ENCODE measurements at regions not wholly inside any gene's neighbourhood (a gene's known extent, or its start where the extent isn't known, plus 50 kb on each side); places are given as distances from the start of the nearest gene placed in this dataset.

DNA sequence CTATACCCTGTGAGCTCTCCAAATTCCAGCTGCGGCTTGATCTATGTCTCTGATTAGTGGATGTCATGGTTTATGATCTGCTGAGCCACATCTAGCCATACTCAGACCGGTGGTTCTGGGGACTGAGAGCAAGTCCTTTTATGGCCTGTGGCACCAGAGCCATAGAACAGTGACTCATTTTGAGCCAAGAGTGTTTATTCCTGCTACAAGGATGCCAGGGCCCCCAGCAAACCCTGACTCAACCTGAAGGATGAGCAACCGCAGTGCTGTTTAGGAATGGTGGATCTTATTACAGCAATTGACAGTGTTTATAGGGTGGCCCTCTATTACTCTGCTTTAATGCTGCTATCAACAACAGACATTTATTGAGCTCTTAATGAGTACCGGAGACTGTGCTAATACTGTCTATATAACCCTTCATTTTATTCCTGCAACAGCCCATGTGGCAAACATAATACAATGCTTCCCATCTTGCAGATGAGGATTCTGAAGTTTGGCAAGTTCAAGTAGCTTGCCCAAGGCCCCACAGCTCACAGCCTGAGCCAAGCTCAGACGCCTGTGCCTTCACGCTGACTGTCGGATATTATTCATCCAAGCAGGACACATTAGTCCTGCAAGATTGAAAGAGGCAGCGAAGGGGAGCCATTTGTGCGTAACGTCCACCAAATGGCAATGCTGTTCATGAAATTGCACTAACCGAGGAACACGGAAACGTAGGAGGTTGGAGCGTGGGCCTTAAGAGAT is 273.6 kb upstream of the PWP1 start:
- no peak for DNase-seq

DNA sequence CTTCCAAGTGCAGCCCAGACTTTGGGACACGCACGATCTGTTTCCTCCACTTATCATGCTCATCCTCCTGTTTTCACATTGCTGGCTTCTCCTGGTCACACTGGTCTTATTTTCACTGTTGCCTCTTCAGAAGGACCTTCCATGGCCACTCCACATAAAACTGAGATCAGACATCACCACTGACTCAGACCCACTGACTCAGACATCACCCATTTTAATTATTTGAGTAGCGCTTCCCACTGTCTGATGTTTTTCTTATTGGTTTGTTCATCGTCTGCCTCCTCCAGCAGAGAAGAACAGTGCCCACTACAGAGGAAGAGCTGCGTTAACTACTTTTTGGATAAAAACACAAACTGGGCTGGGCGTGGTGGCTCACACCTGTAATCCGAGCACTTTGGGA is 270.5 kb upstream of the PWP1 start:
- no peak for DNase-seq

DNA sequence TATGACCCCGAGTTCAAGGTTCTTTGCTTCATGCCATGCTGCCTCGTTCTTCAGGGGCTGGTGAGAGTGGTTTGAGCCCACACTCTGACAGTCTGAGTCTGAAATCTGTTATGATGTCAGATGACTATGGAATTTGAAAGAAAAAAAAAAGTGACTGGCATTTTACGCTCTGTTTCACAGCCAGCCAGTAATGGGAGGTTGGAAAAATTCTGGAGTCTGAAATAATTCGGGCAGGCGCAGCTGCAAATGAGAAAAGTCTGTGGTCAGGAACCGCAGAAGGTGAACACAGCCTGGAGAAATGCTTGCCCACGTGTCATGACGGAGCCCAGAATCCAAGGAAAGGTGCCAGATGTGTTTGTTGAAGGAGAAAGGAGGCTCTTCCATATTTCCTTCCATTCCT is 269.8 kb upstream of the PWP1 start:
- DNase-seq: no peak

DNA sequence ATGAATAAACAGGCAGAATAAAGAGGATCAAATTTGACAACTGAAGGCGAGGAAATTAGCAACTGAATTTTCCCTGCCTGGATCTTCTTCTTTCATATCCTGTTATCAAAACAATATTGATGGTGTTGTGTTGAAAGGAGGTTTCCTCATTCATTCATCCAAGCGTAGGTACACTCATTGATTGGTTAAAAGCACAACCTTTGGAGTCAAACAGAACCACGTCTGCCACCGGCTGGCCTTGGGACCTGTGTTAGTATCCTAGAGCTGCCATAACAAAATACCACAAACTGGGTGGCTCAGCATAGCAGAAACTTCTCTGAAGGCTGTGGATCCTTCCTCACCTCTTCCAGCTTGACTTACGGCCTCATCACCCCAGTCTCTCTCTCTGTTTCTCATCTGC is 268.6 kb upstream of the PWP1 start:
- DNase-seq: no peak

DNA sequence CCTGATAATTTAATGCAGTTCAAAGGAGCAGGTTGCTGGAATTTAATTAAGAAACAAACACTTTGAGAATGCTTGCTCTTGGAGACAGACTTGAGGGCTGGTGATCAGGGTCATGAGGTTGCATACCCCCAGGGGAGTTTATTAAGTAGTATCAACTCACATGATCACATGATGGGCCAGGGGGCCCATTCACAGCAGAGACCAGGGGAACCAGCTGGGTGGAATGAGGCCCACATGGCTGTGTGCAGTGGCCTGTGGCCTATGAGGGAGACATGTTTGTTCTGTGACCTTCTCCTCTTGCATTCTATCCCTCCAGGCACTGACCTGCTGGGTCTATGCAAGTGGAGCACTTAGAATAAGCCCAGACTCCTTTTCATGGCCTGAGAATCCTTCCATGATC is 266.6 kb upstream of the PWP1 start:
- peak; percentile 70 for DNase-seq

DNA sequence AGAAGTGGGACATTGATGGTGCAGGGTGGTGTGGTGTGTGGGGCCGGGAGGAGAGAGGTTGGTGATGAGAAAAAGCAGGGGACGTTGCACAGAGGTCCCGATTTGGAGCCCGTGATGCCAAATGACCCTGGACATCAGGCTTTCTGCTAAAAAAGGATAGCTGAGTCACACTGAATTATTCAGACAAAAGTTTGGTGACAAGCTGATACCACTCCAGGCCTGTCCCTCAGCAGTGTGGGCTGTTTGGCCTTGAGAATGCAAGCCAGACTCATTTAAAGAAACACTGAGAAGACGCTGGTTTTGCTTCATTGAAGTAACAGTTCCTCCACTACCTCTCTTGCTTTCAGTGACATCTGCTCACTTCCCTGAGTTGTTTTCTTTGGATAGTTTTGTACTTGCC is 262.1 kb upstream of the PWP1 start:
- no peak for DNase-seq

DNA sequence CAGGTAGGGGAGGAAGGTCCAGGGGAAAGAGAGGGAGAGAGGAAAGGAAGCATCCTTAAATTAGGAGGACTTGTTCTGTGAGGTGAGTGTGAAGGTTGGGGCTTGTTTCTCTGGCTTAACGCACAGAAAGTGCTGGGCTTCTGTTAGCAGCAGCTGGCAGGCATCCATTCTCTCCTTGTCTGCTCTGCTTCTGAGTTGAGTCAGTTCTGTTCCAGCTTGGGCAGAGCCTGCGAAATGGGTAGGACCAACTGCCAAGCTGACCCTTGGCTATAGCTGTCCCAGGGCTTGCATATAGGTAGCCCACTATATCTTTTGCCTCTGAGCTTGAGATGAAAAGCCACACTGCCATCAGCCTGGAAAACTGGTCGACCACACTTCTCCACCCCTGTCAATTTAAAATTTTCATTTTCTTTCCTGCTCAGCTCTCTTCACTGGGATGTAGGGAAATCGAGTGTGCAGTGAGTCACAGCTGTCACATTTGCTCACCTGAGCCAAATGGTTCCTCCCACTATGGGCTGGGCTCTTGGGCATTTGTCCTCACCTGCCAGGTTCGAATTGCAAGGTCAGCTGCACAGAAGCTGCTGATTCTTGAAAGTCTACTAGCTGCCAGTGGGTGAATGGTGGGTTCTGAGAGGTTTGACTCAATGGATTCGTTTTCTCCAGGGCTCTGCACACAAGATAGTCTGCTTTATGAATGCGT is 256.4 kb upstream of the PWP1 start:
- DNase-seq: peak; percentile 51

DNA sequence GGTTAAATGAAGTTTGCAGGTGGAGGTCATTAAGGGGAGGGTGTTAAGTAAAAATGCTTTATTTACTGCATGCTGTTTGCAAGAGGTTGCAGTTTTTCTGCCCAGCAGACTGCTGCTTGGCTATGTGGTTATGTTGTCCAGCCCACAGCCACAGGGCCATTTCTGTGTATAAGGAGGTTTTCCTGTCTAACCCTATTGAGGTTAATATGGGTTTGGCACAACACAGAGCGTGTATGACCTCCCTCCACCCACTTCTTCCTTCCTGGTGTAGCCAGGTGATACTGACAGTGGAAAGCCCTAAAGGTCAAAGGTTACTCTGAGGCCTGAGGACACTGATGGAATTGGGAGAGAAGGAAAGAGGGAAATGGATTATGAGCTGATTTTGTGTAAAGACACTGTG is 253.7 kb upstream of the PWP1 start:
- no peak for DNase-seq

DNA sequence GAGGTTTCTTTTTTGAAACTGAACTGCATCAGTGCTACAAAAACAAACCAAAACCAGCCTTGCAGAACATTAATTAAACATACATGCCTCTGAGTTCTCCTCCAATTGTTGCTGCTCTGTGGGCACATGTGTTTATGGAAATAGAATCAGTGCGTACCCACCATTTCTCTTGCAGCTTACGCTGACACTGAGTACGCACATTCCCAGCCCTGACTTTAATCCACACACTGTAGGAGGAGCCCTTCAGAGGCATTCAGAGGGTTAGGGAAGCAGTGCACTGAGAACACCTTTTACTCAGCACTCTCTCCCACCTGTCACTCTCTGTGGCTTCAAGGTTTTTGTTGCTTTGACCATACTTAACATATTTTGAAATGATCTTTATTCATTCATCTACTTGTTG is 250.5 kb upstream of the PWP1 start:
- DNase-seq: no peak

DNA sequence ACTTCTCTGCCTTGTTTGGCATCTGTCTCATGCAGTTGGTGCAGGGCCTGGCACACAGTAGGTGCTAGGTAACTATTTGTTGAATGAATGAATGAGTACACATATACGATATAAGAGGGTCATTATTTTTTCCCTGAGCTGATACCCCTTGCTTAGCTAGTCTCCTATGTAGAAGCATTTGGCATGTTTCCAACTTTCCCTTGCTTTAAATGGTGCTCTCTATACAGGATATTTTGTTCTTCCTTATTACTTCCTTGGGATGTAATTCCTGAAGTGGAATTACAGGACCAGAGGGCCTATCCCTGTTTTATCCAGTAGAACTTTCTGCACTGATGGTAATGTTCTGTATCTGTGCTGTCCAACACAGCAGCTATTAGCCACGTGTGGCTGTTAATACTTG is 250.1 kb upstream of the PWP1 start:
- no peak for DNase-seq

DNA sequence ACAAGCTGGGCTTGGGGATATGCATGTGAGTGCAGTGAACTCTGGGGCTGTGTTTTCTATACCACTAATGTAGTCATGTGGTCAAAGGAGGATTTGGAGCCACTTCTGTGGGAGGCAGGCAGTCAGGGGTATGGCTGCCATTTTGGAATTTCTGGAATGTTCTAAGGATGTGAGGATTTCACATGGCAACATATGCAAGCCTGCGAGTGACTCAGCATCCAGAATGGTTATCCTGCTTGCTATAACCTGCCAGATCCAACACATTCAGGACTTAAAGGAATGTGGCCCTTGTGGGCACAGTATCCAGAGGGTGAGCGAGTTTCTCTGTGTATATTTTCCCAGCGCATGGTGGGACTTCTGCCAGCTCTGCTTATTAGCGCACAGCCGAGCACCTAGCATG is 249.2 kb upstream of the PWP1 start:
- DNase-seq: no peak

DNA sequence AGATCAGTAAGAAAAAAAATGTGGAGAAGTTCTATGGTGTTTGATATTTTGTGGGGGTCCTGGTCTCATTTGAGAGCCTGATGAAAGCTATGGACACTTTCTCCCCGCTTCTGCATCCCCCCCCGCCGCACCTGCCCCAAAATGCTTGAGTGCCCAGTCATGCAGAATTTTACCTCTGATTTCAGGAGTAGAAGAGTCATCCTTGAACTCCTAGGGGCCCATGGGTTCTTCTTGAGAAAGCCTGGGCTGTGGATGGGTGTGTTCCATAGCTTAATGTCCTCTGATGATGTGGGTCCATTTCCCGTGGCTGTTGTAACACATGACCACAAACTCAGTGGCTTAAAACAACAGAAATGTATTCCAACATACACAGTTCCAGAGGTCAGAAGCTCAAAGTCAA is 248.8 kb upstream of the PWP1 start:
- DNase-seq: no peak

DNA sequence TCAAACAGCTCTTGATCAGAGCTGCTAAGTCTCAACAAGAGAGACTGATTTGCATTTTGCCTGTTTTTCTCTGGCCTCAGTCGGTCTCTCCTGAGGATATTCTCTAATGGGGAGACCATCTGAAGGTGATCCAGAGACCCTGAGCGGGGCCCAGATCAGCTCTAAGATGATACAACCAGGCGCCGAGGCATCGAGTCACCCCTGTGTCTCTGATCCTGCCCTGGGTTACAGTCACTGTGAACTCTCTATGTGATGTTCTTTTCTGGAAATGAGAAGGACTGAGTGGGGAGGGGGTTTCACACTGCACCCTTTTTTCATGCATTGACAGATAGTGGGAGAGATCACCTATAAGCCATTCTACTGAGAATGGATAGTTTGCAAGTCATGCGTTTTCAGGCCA is 247.6 kb upstream of the PWP1 start:
- DNase-seq: no peak

DNA sequence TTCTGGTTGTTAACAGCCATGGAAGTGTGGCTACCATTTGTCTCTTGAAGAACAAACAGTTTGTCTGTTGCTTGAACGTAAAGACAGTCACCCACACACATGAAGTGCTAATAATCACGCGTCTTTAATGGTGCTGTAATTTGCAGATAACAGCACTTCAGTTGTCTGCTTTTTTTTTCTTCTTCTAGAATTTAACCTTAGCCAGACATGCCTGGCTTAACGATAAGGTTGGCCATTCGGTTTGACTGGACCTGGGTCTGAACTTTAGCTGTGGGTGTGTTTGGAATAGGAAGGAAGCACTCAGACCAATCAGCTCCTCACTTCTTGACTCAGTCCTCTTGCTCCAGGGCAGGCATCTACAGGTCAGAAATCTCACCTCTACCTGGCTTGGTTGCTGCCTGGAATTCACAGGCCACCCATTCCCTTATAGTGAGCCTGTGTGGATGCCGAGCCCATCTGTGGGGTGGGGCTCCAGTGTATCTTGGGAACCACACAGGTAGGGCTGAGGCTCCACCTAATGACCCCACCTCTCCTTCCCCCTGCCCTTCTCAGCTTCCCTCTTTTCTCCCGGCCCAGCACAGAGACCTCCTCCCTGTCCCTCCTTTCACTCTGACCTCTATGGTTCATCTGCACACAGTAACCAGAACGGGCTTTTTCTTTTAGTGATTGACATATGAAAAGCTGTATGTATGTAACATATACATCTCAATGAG is 246.4 kb upstream of the PWP1 start:
- no peak for DNase-seq

DNA sequence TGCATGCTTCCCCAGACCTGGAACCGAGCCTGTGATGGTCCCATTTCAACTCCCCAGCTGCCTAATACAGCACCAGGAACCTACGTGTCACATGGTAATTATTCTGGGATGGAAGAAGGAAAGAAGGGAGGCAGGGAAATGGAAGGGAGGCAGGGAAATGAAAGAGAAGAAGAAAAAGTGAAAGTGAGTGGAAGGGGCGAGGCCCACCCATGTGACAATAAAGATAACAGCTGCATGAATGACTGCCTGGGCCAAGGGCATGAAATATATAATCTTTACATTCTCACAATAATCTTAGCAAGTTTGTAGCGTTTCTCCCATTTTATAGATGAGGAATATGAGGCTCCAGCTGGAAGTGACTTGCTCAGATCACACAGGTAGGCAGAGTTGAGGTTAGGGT is 245.0 kb upstream of the PWP1 start:
- DNase-seq: no peak

DNA sequence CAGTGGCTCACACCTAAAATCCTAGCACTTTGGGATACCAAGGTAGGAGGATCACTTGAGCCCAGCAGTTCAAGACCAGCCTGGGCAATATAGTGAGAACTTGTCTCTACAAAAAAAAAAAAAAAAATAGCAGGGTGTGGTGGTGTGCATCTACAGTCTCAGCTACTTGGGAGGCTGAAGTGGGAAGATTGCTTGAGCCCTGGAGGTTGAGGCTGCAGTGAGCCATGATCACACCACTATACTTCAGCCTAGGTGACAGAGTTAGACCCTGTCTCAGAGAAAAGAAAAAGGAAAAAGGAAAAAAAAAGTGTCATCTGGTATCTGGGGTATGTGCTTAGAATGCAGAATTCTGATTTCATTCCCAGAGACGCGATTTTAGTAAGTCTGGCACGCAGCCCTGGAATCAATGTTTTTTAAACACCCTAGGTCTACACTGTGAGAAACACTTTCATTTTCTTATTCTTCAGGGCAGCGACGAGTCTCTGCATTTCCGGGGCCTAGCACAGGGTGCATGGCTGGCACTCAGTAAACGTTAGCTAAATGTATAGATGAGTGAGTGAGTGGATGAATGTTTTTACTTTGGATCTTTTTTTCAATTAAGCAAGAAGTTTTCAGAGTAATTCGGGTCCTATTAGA is 243.8 kb upstream of the PWP1 start:
- DNase-seq: no peak

DNA sequence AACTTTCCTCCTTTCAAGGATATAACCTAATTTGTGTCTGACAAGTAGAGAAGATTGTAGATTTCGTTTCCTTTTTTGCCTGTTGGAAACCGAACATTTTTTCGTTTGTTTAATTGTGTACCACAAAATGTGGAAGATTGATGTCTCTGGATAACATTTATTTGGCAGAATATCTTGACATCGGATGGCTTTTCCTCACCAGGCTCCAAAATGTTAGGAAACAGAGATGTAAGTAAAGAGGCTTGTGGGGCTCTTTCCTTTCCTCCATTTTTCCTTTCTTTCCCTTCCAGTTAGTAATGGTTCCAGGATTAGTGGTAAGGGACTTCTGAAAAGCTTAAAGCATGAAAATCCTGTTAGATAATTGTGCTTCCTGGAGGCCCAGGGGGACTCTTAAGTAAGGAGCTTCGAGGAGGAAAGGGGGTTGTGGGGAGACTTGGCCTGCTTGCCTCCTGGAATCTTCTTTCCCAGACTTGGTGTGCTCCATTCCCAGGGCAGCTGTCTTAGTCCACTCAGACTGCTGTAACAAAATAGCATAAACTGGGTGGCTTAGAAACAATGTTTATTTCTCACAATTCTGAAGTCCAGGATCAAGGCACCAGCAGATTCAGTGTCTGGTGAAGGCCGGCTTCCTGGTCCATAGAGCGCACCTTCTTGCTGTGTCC is 243.1 kb upstream of the PWP1 start:
- DNase-seq: no peak

DNA sequence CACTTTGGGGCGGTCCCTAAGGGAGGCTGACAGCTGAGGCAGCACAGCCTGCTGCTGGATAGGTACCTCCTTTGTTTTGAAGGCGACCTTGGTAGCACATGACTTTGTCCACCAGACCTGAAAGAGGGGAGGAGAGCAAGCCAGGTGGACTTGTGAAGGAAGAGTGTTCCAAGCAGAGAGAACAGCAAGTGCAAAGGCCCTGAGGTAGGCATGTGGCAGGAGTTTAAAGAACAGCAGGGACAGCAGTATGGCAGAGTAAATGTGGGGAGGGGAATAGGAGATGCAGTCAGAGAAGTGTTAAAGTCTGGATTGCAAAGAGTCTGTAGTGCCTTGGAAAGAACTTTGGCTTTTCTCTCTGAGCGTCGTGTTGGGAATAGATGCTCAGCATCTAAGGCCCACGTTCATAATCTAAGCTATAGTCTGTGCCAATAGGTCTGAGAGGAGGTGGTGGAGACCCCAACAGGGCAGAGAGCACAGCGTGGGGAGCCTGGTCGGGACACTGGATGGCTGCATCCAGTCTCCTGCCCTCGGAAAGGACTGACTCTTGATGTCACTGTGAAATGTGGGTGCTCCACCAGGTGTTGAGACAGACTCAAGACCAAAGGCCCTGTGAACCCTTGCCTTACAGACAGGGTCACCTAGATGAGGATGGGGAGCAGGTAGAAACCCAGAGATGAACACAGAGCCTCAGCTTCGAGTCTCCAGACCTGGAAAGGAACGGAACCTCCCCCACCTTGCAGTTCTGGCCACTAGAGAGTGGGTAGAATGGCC is 242.1 kb upstream of the PWP1 start:
- no peak for DNase-seq

DNA sequence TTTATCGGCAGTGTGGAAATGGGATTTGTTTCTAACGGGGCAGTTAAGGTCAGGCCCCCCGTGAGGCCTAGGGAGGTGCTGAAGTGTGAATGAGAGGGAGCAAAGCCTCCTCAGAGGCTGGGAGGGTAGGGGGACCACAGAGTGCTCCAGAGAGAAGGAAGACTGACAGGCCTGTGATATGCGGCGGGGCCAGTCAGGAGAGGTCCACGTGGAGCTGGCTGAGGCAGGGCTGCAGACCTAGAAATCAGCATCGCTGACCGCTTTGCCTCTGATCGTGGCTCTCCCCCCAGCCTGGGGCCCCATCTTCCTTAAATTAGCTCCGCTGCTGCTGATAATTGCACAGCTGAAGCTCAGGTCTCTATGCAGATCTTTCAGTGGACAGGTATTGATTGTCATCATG is 240.8 kb upstream of the PWP1 start:
- no peak for DNase-seq

DNA sequence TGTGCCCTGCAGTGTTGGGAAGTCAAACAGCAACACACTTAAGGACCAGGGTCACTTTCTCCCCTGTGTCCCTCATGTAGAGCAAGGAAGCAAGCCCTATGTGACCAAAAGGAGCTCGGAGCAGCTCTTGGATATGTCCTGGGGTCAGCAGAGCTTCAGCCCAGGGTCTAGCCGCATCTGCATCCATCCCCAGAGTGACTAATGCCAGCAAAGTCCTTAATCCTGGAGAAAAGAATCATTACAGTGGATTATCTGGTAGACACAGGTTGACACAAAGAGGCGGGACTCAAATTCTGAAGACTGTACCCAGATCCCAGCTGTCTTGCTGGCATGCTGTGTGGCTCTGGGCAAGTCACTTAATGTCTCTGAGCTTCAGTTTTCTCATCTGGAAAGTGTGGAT is 239.1 kb upstream of the PWP1 start:
- no peak for DNase-seq

DNA sequence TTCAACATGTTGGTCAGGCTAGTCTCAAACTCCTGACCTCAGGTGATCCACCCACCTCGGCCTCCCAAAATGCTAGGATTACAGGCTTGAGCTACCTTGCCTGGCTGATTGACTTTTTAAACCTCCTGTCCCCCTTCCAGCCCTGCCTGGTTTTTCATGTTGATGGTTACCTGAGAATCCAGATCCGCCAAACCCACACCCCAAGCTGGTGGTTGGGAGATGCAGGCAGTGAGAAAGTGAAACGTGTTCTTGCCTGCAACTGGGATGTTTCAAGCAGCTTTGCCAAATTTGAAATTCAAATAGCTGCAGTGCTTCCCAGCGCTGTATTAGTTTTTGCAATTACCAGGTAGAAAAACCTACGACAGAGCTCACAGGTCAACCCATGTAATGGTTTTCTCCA is 238.3 kb upstream of the PWP1 start:
- DNase-seq: no peak

DNA sequence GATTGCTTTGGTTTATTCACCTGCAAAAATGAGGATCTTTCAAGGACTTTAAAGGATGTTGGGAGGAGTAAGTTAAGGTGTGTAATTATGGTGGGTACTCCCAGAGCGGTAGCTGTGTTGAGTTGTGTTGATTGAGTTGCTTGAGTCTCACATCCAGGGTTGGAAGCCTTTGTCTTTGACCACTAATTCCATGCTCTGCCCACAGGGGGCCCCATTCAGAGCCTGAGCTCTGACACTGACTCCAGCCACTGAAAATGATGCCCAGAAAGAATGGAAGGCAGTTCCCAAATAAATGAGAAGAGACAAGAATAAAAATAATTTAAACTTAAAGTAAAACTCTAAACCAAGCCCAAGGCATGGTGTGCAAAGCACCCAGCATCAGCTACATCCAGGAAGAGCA is 237.4 kb upstream of the PWP1 start:
- peak; percentile 32 for DNase-seq

DNA sequence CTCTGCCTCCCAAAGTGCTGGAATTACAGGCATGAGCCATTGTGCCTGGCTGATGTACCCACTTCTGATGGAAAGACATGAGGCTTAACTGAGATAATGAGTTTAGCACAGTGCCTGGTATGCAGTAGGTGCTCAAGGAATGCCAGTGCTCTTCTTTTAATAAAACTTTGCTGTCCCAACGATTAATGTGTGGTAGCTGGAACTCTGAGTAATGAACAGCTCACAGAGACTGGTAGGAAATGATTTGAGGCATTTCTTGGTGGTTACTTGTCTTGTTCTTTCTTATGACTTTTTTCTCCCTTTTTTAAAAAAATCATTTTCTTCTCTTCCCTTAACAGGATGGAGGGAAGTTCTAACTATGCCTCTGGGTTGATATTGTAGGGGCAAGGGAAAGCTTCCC is 235.7 kb upstream of the PWP1 start:
- no peak for DNase-seq

Measured in NCI-H146 (cell line).